DND-41 (cell line): ENCODE measurements at regions not wholly inside any gene's neighbourhood (a gene's known extent, or its start where the extent isn't known, plus 50 kb on each side); places are given as distances from the start of the nearest gene placed in this dataset.

Source experiments
- CTCF ChIP-seq: IDR thresholded peaks from 2 replicates; pipeline ENCODE4 v1.5.1; 2012; ENCODE audit warnings: borderline replicate concordance, low read length, moderate library complexity, mild to moderate bottlenecking; ENCODE audit not compliant: poor library complexity, severe bottlenecking; ENCODE audit errors: extremely low read depth
- EZH2 ChIP-seq: IDR thresholded peaks from 3 replicates; pipeline ENCODE4 v1.6.1; 2012; ENCODE audit warnings: borderline replicate concordance, low read depth, mild to moderate bottlenecking, moderate library complexity, low read length, inconsistent platforms; ENCODE audit not compliant: severe bottlenecking

GRCh38 chr12:16849473-16849872 lies 243.5 kb upstream of the LMO3 start:
- TF ChIP-seq CTCF (no peak), EZH2 (no peak)
